ENCODE measurements at regions not wholly inside any gene's neighbourhood (a gene's known extent, or its start where the extent isn't known, plus 50 kb on each side); places are given as distances from the start of the nearest gene placed in this dataset.
"Not testable (repeated sequence)": the region's sequence is repeated elsewhere in the genome, so short reads cannot be mapped to it uniquely, and the experiment has no call there.

- Histone ChIP-seq H3K27me3 (no peaks in the 10 kb centered on the region), H3K4me3 (ENCODE audit: low read depth in 1 of 2, low read length in 1 of 2) (no peak overlapping the region), H3K4me1 (ENCODE audit: control insufficient read depth in 1 of 2, insufficient read depth in 1 of 2, low read depth in 1 of 2, low read length in 1 of 2) (no peaks in the 10 kb centered on the region), H3K36me3 (no peaks in the 10 kb centered on the region), H3K27ac (no peak overlapping the region), H3K9me3 (no peaks in the 10 kb centered on the region)
- no peak for TF ChIP-seq CTCF (IDR thresholded peaks at IDR 0.05)
Measured at GRCh38 chr17:71764505-71764904, 356.3 kb upstream of the SOX9 start.

- H3K27me3 ChIP-seq, result no peaks in the 10 kb centered on the region
- TF ChIP-seq CTCF (IDR thresholded peaks at IDR 0.05), result no peak
- no peak overlapping the region for H3K4me3 ChIP-seq (ENCODE audit: low read depth in 1 of 2, low read length in 1 of 2)
- no peaks in the 10 kb centered on the region for H3K4me1 ChIP-seq (ENCODE audit: control insufficient read depth in 1 of 2, insufficient read depth in 1 of 2, low read depth in 1 of 2, low read length in 1 of 2)
- H3K36me3 ChIP-seq, result no peaks in the 10 kb centered on the region
- no peak overlapping the region for H3K27ac ChIP-seq
- no peaks in the 10 kb centered on the region for H3K9me3 ChIP-seq
Measured at GRCh38 chr17:71765437-71765836, 355.4 kb upstream of the SOX9 start.

- H3K4me3 ChIP-seq (ENCODE audit: low read depth in 1 of 2, low read length in 1 of 2), result no peak overlapping the region
- no peak overlapping the region for H3K27ac ChIP-seq
- no peaks in the 10 kb centered on the region for H3K4me1 ChIP-seq (ENCODE audit: control insufficient read depth in 1 of 2, insufficient read depth in 1 of 2, low read depth in 1 of 2, low read length in 1 of 2)
- no peaks in the 10 kb centered on the region for H3K9me3 ChIP-seq
- H3K27me3 ChIP-seq, result no peaks in the 10 kb centered on the region
- TF ChIP-seq CTCF (IDR thresholded peaks at IDR 0.05), result no peak
- H3K36me3 ChIP-seq, result no peaks in the 10 kb centered on the region
Measured at GRCh38 chr17:71769850-71770249, 351.0 kb upstream of the SOX9 start.

GRCh38 chr17:71777048-71777640 lies 343.7 kb upstream of the SOX9 start:
- no peaks in the 10 kb centered on the region for H3K27me3 ChIP-seq
- H3K36me3 ChIP-seq, result no peaks in the 10 kb centered on the region
- TF ChIP-seq CTCF (IDR thresholded peaks at IDR 0.05), result no peak

GRCh38 chr17:71779482-71779881 lies 341.3 kb upstream of the SOX9 start:
- no peaks in the 10 kb centered on the region for H3K27me3 ChIP-seq
- no peaks in the 10 kb centered on the region for H3K4me1 ChIP-seq (ENCODE audit: control insufficient read depth in 1 of 2, insufficient read depth in 1 of 2, low read depth in 1 of 2, low read length in 1 of 2)
- no peak overlapping the region for H3K4me3 ChIP-seq (ENCODE audit: low read depth in 1 of 2, low read length in 1 of 2)
- H3K36me3 ChIP-seq, result no peaks in the 10 kb centered on the region
- TF ChIP-seq CTCF (IDR thresholded peaks at IDR 0.05), result no peak
- no peak overlapping the region for H3K27ac ChIP-seq
- no peaks in the 10 kb centered on the region for H3K9me3 ChIP-seq

More at GRCh38 chr17:71777048-71777640, 343.7 kb upstream of the SOX9 start:
- Histone ChIP-seq H3K27ac (no peak overlapping the region), H3K4me1 (ENCODE audit: control insufficient read depth in 1 of 2, insufficient read depth in 1 of 2, low read depth in 1 of 2, low read length in 1 of 2) (no peaks in the 10 kb centered on the region), H3K4me3 (ENCODE audit: low read depth in 1 of 2, low read length in 1 of 2) (no peak overlapping the region), H3K9me3 (no peaks in the 10 kb centered on the region)

- Histone ChIP-seq H3K27me3 (no peaks in the 10 kb centered on the region), H3K27ac (no peak overlapping the region), H3K4me1 (ENCODE audit: control insufficient read depth in 1 of 2, insufficient read depth in 1 of 2, low read depth in 1 of 2, low read length in 1 of 2) (no peaks in the 10 kb centered on the region), H3K4me3 (ENCODE audit: low read depth in 1 of 2, low read length in 1 of 2) (no peak overlapping the region), H3K9me3 (no peaks in the 10 kb centered on the region), H3K36me3 (no peaks in the 10 kb centered on the region)
- TF ChIP-seq CTCF (IDR thresholded peaks at IDR 0.05), result no peak
Measured at GRCh38 chr17:71780596-71780995, 340.2 kb upstream of the SOX9 start.

- not testable (repeated sequence) for H3K9me3 ChIP-seq; H3K4me3 ChIP-seq (ENCODE audit: low read depth in 1 of 2, low read length in 1 of 2); H3K4me1 ChIP-seq (ENCODE audit: control insufficient read depth in 1 of 2, insufficient read depth in 1 of 2, low read depth in 1 of 2, low read length in 1 of 2); H3K27ac ChIP-seq; H3K27me3 ChIP-seq; H3K36me3 ChIP-seq
Measured at GRCh38 chr17:71782021-71782420, 338.8 kb upstream of the SOX9 start.
